Panc1 (cell line): ENCODE measurements at regions not wholly inside any gene's neighbourhood (a gene's known extent, or its start where the extent isn't known, plus 50 kb on each side); places are given as distances from the start of the nearest gene placed in this dataset.

Experiments
- TCF7L2 ChIP-seq: IDR thresholded peaks from 2 replicates; pipeline ENCODE4 v1.6.1; 2011; ENCODE audit warnings: mild to moderate bottlenecking, low read depth, low read length, inconsistent platforms
- TF ChIP-seq, protein P1 (sequence below): fragments of 450-650 bp; IDR thresholded peaks from 2 replicates; pipeline ENCODE4 v1.5.1; 2017; ENCODE audit warnings: mild to moderate bottlenecking

DNA sequence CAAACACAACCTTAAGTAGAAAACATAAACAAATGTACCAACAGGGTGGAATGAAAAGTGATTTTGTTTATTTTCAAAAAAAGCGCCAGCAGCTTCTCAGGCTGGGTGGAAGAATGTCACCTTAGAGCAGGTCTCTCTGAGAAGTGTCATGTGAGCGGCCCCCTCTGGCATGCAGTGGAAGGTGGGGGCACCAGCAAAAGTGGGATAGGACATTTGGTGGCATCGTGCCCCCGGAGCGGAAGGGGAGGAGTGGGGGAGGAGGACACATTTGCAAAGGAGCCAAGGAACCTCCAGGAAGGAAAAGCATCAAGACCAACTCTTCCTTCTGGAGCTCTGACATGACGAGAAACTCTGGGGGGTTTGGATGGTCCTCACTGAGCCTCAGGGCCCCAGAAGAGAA, 635.3 kb downstream of the UQCRFS1 start:
- TF ChIP-seq, protein P1, sequence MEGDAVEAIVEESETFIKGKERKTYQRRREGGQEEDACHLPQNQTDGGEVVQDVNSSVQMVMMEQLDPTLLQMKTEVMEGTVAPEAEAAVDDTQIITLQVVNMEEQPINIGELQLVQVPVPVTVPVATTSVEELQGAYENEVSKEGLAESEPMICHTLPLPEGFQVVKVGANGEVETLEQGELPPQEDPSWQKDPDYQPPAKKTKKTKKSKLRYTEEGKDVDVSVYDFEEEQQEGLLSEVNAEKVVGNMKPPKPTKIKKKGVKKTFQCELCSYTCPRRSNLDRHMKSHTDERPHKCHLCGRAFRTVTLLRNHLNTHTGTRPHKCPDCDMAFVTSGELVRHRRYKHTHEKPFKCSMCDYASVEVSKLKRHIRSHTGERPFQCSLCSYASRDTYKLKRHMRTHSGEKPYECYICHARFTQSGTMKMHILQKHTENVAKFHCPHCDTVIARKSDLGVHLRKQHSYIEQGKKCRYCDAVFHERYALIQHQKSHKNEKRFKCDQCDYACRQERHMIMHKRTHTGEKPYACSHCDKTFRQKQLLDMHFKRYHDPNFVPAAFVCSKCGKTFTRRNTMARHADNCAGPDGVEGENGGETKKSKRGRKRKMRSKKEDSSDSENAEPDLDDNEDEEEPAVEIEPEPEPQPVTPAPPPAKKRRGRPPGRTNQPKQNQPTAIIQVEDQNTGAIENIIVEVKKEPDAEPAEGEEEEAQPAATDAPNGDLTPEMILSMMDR = no peak
- TF ChIP-seq TCF7L2 = no peak
